Trophoblast cell (in vitro differentiated cells and primary cell): ENCODE measurements at regions not wholly inside any gene's neighbourhood (a gene's known extent, or its start where the extent isn't known, plus 50 kb on each side); places are given as distances from the start of the nearest gene placed in this dataset.
"Not testable (repeated sequence)": the region's sequence is repeated elsewhere in the genome, so short reads cannot be mapped to it uniquely, and the experiment has no call there.

ENCODE experiments used
- DNase-seq, 2 donors: peaks; one replicate each; pipeline ENCODE4 v3.0.0-alpha.2; 2016
- H2AFZ ChIP-seq: 2 replicates; pipeline ENCODE4 v1.6.1; 2013; ENCODE audit warnings: low read length, moderate library complexity, mild to moderate bottlenecking; ENCODE audit not compliant: insufficient read depth, poor library complexity
- H2AK5ac ChIP-seq: 2 replicates; pipeline ENCODE4 v1.6.1; 2013; ENCODE audit warnings: mild to moderate bottlenecking, low read length
- H2BK120ac ChIP-seq: 2 replicates; pipeline ENCODE4 v1.6.1; 2013; ENCODE audit warnings: low read length, mild to moderate bottlenecking, moderate library complexity; ENCODE audit not compliant: insufficient read depth, poor library complexity
- H2BK12ac ChIP-seq: 2 replicates; pipeline ENCODE4 v1.6.1; 2013; ENCODE audit warnings: mild to moderate bottlenecking, low read length, moderate library complexity
- H2BK5ac ChIP-seq: 2 replicates; pipeline ENCODE4 v1.6.1; 2013; ENCODE audit warnings: low read length, low read depth, moderate library complexity, mild to moderate bottlenecking; ENCODE audit not compliant: poor library complexity
- H3K14ac ChIP-seq: 2 replicates; pipeline ENCODE4 v1.6.1; 2013; ENCODE audit warnings: mild to moderate bottlenecking, low read length
- H3K18ac ChIP-seq: 2 replicates; pipeline ENCODE4 v1.6.1; 2013; ENCODE audit warnings: mild to moderate bottlenecking, low read length
- H3K23ac ChIP-seq: 2 replicates; pipeline ENCODE4 v1.6.1; 2013; ENCODE audit warnings: low read length
- H3K27ac ChIP-seq: 2 replicates; pipeline ENCODE4 v1.5.1; 2013; ENCODE audit warnings: low read depth, mild to moderate bottlenecking, inconsistent platforms, low read length, moderate library complexity
- H3K27me3 ChIP-seq: 2 replicates; pipeline ENCODE4 v1.6.1; 2013; ENCODE audit warnings: inconsistent platforms, mild to moderate bottlenecking, low read length, moderate library complexity; ENCODE audit not compliant: insufficient read depth
- H3K36me3 ChIP-seq, 2 experiments: 1 replicate in 1 of 2; 2 replicates in 1 of 2; pipeline ENCODE4 v1.6.1; 2013; ENCODE audit warnings: low read length in 2 of 2, mild to moderate bottlenecking in 2 of 2, moderate library complexity in 1 of 2; ENCODE audit not compliant: insufficient read depth in 2 of 2, control insufficient read depth in 1 of 2
- H3K4ac ChIP-seq: 2 replicates; pipeline ENCODE4 v1.6.1; 2013; ENCODE audit warnings: low read depth, mild to moderate bottlenecking, low read length, moderate library complexity
- H3K4me1 ChIP-seq, 2 experiments: 1 replicate in 1 of 2; 2 replicates in 1 of 2; pipeline ENCODE4 v1.6.1; 2013; ENCODE audit warnings: low read length in 2 of 2, mild to moderate bottlenecking in 2 of 2, moderate library complexity in 1 of 2; ENCODE audit not compliant: insufficient read depth in 2 of 2, control insufficient read depth in 1 of 2
- H3K4me2 ChIP-seq: 2 replicates; pipeline ENCODE4 v1.6.1; 2013; ENCODE audit warnings: inconsistent platforms, mild to moderate bottlenecking, low read length, moderate library complexity
- H3K4me3 ChIP-seq: 2 replicates; pipeline ENCODE4 v1.5.1; 2013; ENCODE audit warnings: mild to moderate bottlenecking, low read depth, low read length, inconsistent platforms
- H3K79me1 ChIP-seq: one replicate; pipeline ENCODE4 v1.6.1; 2013; ENCODE audit warnings: low read length
- H3K79me2 ChIP-seq: 2 replicates; pipeline ENCODE4 v1.6.1; 2013; ENCODE audit warnings: low read length, mild to moderate bottlenecking; ENCODE audit not compliant: control insufficient read depth, insufficient read depth, poor library complexity
- H3K9ac ChIP-seq: 2 replicates; pipeline ENCODE4 v1.6.1; 2013; ENCODE audit warnings: mild to moderate bottlenecking, low read length
- H3K9me3 ChIP-seq: 2 replicates; pipeline ENCODE4 v1.6.1; 2013; ENCODE audit warnings: low read depth, mild to moderate bottlenecking, control low read depth, inconsistent platforms, low read length; ENCODE audit not compliant: insufficient read depth
- H4K12ac ChIP-seq: 2 replicates; pipeline ENCODE4 v1.6.1; 2013; ENCODE audit warnings: low read depth, mild to moderate bottlenecking, low read length, moderate library complexity
- H4K8ac ChIP-seq: 2 replicates; pipeline ENCODE4 v1.6.1; 2013; ENCODE audit warnings: low read depth, mild to moderate bottlenecking, low read length, moderate library complexity
- H4K91ac ChIP-seq: one replicate; pipeline ENCODE4 v1.6.1; 2013; ENCODE audit warnings: low read depth, mild to moderate bottlenecking, low read length, moderate library complexity
- WGBS: extraction: QIAGEN DNeasy Blood & Tissue Kit; methylation state at CpG from one replicate; pipeline ENCODE4 v1.1.7; 2013; ENCODE audit warnings: missing lambda C conversion rate; ENCODE audit not compliant: insufficient read length, insufficient coverage; ENCODE audit errors: extremely low coverage; 5-methylcytosine and 5-hydroxymethylcytosine counted together

- no CpG with 5 or more reads among the region's 2 CpGs for WGBS
- H2BK120ac ChIP-seq, H4K12ac ChIP-seq, H3K23ac ChIP-seq, H3K9ac ChIP-seq, H2AK5ac ChIP-seq, H3K27me3 ChIP-seq, H3K4me1 ChIP-seq, H3K79me2 ChIP-seq, H3K36me3 ChIP-seq, H4K91ac ChIP-seq, H3K18ac ChIP-seq, DNase-seq, H3K4ac ChIP-seq, H3K4me2 ChIP-seq, H3K14ac ChIP-seq, H4K8ac ChIP-seq, H2BK5ac ChIP-seq, H3K9me3 ChIP-seq, H3K27ac ChIP-seq, H2AFZ ChIP-seq, H2BK12ac ChIP-seq, H3K4me3 ChIP-seq, H3K79me1 ChIP-seq: not testable (repeated sequence)
These were observed 749.8 kb downstream of the PCDH11X start for GRCh38 chrX:92528995-92529394.

DNA sequence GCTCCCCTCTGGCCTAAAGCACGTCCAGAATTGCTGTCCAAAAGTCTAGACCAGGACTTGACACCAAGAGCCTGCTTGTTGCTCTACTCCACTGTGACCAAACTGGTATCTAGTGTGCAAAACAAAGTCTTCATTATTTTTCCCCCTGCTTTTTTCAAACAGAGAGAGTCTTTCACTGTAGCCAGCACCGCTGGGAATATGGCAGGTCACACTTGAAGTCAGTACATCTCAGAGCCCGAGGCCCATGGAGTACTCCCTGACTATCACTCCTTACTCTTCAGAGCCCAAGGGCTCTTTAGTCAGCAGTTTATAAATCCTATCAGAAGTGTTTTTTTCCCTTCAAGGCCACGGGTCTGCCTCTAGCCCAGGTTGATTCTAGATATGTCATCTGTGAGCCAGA is 761.3 kb downstream of the PCDH11X start:
- H4K8ac ChIP-seq, H3K79me2 ChIP-seq, DNase-seq: not testable (repeated sequence)

GRCh38 chrX:92558323-92558722 is 779.1 kb downstream of the PCDH11X start:
- H3K4me1 ChIP-seq, H3K23ac ChIP-seq, H3K79me2 ChIP-seq, H3K36me3 ChIP-seq, H4K12ac ChIP-seq, H3K27me3 ChIP-seq, H3K14ac ChIP-seq, H2AFZ ChIP-seq, H3K9ac ChIP-seq, H4K8ac ChIP-seq, H3K9me3 ChIP-seq, H2BK5ac ChIP-seq, H3K4me3 ChIP-seq, H3K18ac ChIP-seq, H2BK120ac ChIP-seq, H2AK5ac ChIP-seq, H2BK12ac ChIP-seq, DNase-seq, H3K27ac ChIP-seq, H3K4me2 ChIP-seq, H4K91ac ChIP-seq, H3K79me1 ChIP-seq, H3K4ac ChIP-seq: not testable (repeated sequence)

More for the DNA sequence above, 761.3 kb downstream of the PCDH11X start:
- not testable (repeated sequence) for H3K27ac ChIP-seq, H3K9me3 ChIP-seq, H2AK5ac ChIP-seq, H3K4me2 ChIP-seq, H3K23ac ChIP-seq, H3K9ac ChIP-seq, H3K27me3 ChIP-seq, H3K4ac ChIP-seq, H2BK120ac ChIP-seq, H3K79me1 ChIP-seq, H3K14ac ChIP-seq, H2AFZ ChIP-seq, H4K12ac ChIP-seq, H4K91ac ChIP-seq, H2BK5ac ChIP-seq, H2BK12ac ChIP-seq, H3K18ac ChIP-seq, H3K36me3 ChIP-seq, H3K4me3 ChIP-seq, H3K4me1 ChIP-seq
- WGBS = no CpG with 5 or more reads among the region's 4 CpGs

DNA sequence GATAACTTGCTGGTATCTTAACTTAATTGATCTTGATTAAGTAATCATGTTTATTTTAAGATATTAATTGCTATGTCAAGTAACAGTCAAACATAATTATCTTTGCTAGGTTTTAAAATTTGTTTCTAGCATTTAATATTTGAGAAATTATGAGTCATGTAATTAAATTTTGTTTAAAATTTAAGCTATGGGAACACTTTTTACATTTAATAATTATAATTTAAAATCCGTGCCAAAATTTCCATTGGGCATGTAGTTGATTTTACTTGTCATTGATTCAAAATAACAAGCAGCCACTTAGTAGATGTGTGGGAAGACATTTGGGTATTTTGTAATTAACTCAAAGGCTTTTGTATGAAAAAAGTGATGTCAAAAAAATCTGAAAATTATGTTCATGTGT is 779.6 kb downstream of the PCDH11X start:
- not testable (repeated sequence) for H3K4me2 ChIP-seq

More for the DNA sequence above, 779.6 kb downstream of the PCDH11X start:
- H3K27me3 ChIP-seq, H3K79me2 ChIP-seq, H2AFZ ChIP-seq, H2BK12ac ChIP-seq, H2BK5ac ChIP-seq, H3K27ac ChIP-seq, H3K23ac ChIP-seq, H3K9me3 ChIP-seq, H4K8ac ChIP-seq, H2BK120ac ChIP-seq, H3K14ac ChIP-seq, H3K4me1 ChIP-seq, H3K18ac ChIP-seq, H2AK5ac ChIP-seq, DNase-seq, H3K79me1 ChIP-seq, H4K12ac ChIP-seq, H3K36me3 ChIP-seq, H3K9ac ChIP-seq, H4K91ac ChIP-seq, H3K4ac ChIP-seq, H3K4me3 ChIP-seq: not testable (repeated sequence)
- no CpG with 5 or more reads among the region's 1 CpG for WGBS
